Glomerular visceral epithelial cell (primary cell): ENCODE measurements at regions not wholly inside any gene's neighbourhood (a gene's known extent, or its start where the extent isn't known, plus 50 kb on each side); places are given as distances from the start of the nearest gene placed in this dataset.

ENCODE experiments used
- DNase-seq: peaks from one replicate; pipeline ENCODE4 v3.0.0-alpha.2; 2016; ENCODE audit errors: extremely low spot score

DNA sequence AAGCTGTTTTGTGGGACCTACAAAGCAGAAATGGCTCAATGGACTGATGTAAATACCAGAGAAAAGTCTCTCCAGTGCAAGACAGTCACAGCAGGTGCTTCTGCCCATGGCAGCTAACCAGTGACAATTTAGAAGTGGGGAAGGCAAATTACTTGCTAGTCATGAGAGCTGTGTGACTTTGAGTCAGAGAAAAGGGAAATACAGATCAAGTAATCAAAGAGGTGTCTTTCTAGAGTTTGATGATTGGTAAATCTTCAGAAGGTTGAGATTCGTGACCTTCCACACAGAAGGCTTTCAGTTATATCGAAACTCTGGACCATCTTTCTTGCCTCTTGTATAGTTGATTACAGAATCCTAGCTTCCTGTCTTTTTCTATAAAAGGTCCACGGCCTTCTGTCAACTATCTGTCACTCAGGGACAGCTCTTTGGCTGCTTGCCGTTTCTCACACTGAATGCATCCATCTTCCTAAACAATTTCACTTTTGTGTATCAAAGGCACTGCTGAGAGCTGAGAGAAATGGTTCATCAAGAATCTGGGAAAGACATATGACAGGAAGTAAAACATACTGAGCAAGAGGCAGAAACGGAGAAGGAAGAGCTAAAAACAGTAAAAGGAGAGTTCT, 993.9 kb upstream of the ACO1 start:
- no peak for DNase-seq

DNA sequence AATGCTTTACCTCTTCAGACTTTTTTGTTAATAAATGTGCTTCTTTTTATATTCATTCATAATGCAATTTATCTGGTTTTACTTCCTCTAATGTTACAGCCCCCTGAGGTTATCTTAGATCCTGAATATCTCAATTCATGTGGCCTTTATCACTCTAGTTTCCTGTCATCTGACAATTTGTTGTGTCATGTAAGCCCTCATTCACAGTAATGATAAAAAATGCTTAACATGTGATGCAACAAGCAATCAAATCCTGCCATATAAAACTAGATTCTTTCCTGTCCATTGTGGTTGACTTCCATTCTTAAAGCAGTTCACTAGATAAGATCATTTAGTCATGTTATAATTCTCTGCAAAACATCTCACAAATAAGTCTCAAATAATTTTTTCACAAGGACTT, 991.2 kb upstream of the ACO1 start:
- no peak for DNase-seq

DNA sequence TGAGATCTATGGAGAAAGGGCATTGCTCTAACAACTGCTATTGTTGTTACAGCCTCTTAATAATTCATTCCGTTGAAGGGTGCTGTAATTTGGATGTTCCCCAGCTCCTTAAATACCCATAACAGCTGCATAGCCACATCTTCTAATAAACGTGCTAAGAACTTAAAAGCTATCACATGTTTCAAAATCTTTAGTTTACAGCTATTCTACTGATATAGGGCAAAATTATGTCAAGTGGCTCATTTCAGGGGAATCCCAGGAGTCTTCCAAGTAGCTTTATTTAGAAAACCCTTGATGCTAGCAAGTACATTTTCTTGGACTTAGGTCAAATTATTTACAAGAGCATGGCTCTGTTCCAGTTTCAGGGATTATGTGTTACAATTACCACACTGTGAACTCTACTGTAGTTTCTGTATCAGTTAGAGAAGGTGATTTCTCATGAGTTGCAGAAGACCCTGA, 990.4 kb upstream of the ACO1 start:
- DNase-seq = peak; percentile 43

DNA sequence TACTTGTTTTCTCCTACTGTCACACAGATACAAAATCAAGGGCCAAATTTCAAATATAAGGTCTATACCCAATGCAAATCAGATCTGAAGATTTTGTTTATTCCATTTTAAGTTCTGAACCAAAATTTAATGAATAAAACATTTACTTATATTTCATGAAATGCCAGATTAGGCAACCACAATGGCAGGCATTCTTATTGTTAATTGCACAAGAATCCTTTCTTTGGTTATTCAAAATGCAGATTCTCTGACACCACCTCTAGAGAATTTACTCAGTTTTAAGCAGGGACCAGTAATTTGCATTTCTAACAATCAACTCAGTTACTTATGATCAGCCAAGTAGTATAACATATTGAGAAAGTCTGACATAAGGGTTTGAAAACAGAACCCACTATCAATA, 972.4 kb upstream of the ACO1 start:
- DNase-seq = no peak

DNA sequence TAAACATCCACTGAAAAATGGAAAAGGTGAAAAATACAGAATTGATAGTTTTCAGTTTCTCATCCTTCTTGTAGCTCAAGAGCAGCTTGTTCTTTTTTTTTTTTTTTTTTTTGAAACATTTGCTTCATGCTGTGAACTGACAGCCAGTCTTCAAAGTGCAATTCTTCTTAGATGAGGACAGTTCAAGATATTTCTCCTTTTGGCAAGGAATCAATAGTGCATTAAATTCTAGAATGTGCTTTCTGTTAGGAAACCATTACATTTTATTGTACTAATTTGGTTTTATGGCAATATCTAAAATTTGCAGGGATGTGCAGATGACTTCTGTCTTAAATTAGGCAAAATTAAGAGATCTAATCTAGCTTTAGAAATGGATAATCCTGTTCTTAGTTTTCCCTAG, 969.3 kb upstream of the ACO1 start:
- no peak for DNase-seq

DNA sequence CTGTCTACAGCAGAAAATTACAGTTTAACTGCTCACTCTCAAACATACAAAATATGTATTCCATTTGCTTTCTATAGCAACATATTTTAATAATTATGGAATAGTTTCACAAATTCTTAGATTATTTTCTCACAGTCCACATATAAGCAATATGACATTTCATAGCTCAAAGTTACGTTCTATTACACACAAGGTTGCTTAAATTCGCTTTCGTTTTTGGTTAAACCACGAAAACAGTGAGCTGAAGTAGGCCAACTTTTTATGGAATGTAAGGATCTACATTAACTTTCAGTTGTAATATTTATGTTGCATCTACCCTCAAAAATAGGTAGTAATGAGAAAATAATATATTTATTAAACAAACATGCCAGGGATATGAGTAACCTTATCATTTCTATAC, 966.0 kb upstream of the ACO1 start:
- DNase-seq = no peak

DNA sequence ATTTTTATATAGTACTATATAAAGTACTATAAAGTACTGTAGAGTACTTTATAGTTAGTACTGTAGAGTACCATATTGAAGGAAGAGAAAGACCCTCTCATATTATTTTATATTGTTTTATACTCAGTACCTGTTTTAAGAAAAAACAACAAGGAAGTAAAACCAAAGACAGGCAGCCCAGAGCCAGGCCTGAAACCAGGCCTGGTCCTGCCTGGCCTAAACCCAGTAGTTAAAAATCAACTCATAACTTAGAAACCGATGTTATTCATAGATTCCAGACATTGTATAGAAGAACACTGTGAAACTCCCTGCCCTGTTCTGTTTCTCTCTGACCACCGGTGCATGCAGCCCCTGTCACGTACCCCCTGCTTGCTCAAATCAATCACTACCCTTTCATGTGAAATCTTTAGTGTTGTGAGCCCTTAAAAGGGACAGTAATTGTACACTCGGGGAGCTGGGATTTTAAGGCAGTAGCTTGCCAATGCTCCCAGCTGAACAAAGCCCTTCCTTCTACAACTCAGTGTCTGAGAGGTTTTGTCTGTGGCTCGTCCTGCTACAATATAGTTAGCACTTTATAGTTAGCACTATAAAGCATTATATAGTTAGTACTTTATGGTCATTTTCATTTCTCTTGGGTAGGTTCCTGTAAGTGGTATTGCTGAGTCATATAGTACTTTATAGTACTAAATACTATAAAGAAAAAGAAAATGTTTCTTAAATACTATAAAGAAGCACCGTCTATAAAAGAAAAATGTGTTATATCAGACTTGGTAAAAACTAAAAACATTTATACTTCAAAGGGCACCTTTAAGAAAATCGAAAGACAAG, 940.6 kb upstream of the ACO1 start:
- DNase-seq = peak; percentile 54

DNA sequence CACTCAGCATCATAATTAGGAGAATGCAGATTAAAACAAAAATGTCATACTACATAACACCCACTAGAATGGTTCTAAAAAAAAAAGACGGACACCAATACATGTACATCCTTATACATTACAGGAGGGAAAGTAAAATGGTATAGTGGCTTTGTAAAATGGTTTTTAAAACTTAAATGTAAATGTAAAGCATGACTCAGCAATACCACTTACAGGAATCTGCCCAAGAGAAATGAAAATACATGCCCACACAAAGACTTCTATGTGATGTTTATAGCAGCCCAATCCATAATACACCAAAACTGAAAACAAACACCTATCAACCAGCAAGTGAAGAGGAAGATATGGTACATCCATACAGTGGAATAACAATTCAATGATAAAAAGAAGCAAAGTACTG, 939.1 kb upstream of the ACO1 start:
- no peak for DNase-seq

DNA sequence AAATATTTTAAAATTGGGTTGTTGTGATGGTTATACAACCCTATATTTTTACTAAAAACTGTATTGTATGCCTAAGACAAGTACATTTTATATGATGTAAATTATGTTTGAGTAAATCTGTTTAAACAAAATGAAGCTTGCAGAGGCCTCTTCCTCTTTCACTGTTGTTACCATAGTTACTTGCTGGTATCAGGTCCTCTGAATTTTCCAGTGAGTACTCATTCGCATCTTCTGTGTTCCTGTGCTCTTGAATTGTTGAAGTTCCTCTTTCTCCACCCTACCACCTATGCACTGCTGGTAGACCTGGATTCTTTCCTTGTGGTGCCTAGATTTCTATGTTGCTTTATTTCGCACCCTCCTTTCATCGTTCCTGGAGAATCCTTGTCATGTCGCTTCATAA, 938.5 kb upstream of the ACO1 start:
- DNase-seq = no peak

DNA sequence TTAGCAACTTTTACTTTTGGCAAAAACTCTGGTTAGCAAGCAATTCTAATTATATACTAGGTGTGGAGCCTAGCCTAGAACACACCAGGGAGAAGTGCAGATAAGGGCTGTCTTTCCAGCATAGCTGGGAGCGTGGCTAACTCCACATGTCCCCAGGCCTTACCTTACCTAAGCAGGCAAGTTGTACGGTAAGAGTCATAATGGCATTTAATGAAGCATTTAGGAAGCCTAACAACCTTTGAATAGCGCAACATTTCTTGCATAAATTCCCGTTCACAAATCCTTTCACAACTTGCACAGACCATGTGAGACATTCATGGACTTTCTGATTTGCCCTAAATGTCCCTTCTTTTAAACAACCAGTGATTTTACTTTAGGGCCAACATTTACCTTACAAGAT, 917.4 kb upstream of the ACO1 start:
- no peak for DNase-seq

DNA sequence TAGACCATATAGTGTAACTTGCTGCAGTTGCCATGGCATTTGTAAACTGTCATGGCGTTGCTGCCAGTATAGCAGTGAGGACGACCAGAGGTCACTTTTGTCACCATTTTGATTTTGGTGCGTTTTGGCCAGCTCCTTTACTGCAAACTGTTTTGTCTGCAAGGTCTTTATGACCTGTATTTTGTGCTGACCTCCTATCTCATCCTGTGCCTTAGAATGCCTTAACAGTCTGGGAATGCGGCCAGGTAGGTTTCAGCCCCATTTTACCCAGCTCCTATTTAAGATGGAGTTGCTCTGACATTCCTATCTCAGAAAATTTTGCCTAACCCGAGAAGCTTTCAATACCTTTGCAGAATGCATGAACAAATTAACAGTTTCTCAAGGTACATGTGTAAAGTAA, 914.4 kb upstream of the ACO1 start:
- DNase-seq = no peak

DNA sequence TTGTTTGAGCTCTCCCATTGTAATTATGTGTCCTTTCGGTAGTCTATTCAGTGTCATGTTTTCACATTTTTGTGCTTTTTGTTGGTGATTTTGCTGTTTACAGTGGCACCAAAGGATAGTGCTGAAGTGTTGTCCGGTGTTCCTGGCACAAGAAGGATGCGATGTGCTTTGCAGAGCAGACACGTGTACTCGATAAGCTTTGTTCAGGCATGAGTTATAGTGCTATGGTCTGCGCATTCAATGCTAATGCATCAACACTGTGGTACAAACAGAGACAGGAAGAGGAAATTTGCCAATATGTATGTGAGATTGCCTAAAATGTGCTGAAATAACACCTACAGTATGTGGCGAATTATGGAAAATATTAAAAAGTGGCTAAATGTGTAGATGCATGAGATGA, 913.4 kb upstream of the ACO1 start:
- DNase-seq = no peak

DNA sequence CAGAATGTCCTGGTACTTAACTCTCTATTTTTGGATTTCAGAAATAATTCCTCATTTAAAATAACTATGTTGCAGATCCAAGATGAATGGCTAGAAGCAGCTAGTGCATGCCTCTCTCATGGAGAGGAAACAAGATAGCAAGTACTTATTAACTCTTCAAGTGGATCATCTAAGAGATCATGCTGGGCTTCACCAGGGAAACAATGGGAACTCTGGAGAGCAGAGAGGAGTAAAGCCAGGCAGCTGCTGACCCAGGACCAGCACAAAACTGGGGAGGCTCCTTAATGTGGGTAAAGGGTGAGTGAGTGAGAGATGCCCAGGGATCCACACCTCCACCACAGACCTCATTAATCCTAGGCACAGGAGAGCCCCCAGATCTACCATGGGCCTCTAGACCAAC, 897.8 kb upstream of the ACO1 start:
- DNase-seq = no peak

DNA sequence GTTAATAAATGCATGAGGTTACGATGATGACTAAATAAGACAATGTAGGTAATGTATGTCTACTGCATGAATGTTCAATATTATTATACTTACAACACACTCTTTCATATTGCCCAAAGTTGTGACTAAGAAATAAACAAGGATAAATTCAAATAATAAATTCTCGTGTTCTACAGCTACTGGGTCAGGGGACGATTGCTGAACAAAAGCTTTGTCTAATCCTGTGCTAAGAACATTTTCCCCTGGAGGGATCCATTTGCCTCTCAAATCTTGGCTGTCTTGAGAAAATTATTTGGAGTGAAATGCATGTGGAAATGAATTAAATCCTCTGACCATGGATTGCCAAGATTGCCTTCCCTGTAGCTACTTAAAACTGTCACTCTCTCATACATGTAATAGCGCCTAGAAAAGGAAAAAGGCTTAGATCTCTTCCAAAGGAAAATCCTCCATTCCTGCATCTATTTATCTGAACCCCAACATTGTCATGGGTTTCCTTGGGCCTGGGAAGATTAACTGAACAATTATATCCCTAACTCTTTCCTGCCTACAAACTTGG, 893.8 kb upstream of the ACO1 start:
- DNase-seq = no peak

DNA sequence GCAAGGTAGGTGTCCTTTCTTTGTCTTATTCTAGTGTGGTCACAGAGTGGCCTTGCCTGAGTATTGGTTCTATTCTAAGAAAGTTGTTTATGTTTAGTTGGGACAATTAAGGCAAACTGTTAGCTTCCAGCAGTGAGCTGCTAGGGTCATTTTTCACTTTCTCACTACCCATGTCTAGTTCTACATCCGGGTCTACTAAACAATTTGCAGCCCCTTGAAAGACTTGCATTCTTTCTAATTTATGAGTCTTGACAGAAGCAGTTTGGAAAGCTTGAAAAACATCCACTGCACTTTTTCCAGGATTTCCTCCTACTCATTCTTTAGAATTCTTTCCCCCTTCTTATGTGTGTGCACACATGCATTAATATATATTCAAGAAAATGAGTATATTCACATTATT, 892.2 kb upstream of the ACO1 start:
- DNase-seq = no peak

DNA sequence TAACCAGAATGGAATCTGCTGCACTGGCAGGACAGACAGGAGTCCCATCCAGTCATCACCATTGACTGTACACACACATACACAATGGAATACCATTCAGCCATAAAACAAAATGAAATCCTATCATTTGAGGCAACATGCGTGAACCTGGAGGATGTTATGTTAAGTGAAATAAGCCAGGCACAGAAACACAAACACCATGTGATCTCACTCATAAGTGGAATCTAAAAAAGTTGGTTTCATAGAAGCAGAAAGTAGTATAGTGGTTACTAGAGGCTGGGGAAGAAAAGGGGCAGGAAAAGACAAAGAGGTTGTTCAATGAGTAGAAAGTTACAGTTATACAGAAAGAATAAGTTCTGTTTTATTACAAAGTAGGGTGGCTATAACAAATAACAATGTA, 884.0 kb upstream of the ACO1 start:
- DNase-seq = no peak

DNA sequence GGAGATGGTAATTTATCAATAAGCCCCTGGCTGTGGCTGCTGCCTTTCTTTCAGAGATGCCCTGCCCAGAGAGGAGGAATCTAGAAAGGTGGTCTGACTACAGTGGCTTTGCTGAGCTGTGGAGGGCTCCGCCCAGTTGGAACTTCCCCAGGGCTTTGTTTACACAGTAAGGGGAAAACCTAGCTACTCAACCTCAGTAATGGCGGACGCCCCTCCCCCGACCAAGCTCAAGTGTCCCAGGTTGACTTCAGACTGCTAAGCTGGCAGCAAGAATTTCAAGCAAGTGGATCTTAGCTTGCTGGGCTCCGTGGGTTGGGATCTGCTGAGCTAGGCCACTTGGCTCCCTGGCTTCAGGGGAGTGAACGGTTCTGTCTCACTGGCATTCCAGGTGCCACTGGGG, 865.4 kb upstream of the ACO1 start:
- peak; percentile 2 for DNase-seq

DNA sequence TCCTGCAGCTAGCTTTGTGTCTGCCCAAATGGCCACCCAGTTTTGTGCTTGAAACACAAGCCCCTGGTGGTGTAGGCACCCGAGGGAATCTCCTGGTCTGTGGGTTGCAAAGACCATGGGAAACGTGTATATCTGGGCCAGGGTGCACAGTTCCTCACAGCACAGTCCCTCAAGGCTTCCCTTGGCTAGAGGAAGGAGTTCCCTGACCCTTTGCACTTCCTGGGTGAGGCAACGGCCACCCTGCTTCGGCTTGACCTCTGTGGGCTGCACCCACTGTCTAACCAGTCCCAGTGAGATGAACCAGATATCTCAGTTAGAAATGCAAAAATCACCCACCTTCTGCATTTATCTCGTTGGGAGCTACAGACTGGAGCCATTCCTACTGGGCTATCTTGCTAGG, 865.0 kb upstream of the ACO1 start:
- DNase-seq = no peak

DNA sequence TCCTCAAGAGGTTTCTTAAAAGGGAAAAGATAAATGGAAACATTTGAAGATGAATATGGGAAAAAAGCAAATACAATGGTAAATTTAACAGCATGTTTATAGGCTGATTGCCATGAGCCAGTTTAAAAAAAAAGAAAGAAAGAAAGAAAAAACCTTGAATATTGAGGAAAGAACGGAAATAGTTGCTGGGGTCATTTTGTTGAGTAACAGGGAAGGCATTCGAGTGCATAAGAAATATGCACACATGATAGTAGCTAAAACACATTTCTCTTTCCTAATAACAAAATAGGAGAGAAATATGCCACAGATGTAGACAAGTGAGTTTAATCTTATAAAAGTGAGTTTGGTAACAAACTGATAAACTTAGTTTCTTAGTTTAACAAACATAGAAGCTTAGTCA, 864.6 kb upstream of the ACO1 start:
- no peak for DNase-seq

DNA sequence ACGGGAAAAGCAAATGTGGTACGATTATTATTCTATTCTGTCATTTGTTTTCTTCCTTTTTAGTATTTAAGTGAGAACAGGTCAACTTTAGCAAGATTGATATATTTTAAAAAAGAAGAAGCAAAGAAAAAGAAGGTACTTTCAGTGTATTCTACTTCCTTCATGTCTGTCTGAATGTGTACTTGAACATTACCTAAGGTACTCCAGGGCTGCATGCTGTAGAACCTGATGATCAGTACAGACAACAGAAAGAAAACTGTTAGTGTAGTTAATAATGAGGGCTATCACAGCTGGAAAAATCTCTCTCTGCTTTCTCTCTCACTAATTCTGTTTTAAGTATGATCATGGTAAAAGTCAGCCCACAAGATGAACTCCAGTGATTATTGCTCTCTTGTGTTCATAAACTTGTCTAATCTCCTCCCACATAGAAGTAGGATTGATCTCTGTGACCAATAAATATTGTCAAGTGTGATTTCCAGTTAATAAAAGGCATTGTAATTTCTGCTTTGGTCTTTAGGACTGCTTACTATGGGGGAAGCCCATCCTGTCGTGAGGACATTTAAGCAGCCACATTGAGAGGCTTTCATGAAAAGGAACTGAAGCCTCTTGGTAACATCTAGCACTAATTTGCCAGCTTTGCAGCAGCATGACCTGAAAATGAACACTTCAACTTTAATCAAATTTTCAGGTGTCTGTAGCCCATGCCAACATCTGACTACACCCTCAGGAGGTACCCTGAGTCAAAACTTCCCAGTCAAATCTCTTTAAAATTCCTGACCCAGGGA, 864.0 kb upstream of the ACO1 start:
- DNase-seq = no peak

DNA sequence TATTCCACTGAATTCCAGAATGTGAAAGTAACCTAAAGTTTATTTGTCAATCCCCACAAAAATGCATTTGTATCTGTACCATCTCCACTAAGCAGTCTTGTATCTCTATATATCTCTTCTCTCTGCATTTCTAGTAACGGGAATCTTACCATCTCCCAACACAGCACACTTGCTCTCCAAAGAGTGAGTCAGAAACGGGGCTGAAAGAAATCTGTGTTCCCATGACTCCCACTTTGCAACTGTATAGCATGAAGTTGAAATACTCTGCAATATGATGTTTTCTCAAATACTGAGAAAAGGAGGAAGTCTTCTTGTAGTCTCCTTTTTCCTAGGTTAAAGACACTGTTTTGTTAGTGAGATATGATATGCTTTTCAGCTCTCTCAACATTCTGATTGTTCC, 848.8 kb upstream of the ACO1 start:
- no peak for DNase-seq

DNA sequence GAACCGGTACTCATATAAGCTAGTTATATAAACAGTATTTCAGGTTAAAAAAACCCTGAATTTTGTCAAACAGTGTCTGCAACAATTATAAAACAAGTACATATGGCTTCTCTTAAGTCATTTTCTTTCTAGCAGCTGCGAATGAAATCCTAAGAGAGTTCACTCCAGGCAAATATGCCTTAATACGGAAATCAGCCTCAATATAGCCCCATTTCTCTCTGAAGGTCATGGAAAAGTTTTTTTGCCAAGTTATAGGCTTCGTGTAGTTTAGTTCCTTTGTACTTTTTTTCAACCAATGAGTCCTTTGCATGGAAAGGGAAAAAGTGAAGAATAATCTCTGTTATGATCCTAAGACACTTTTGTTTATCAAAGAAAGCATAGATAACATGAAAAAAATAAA, 848.0 kb upstream of the ACO1 start:
- no peak for DNase-seq
